Esophagus muscularis mucosa (tissue), 4 donors: ENCODE measurements at regions not wholly inside any gene's neighbourhood (a gene's known extent, or its start where the extent isn't known, plus 50 kb on each side); places are given as distances from the start of the nearest gene placed in this dataset.
"Not testable (repeated sequence)": the region's sequence is repeated elsewhere in the genome, so short reads cannot be mapped to it uniquely, and the experiment has no call there.

Experiments used
- DNase-seq: peaks from one replicate; pipeline ENCODE4 v3.0.0-alpha.2; 2017; ENCODE audit errors: extremely low spot score
- H3K27ac ChIP-seq, 4 donors: fragments of 200-600 bp; sonication (generic); replicated peaks in 1 of 4; 1 replicate in 3 of 4; 2 replicates in 1 of 4; pipeline ENCODE4 v1.5.1; 2016 to 2019; ENCODE audit warnings: mild to moderate bottlenecking in 1 of 4
- H3K27me3 ChIP-seq, 4 donors: fragments of 200-600 bp; sonication (generic); one replicate each; pipeline versions ENCODE4 v1.5.1 to v1.6.0; 2016 to 2019
- H3K36me3 ChIP-seq, 4 donors: fragments of 200-600 bp; sonication (generic); one replicate each; pipeline ENCODE4 v1.5.1; 2016 to 2019
- H3K4me1 ChIP-seq, 4 donors: fragments of 200-600 bp; sonication (generic); one replicate each; pipeline ENCODE4 v1.5.1; 2016 to 2019
- H3K4me3 ChIP-seq, 4 donors: fragments of 200-600 bp; sonication (generic); 1 replicate in 2 of 4; 2 replicates in 2 of 4; pipeline ENCODE4 v1.5.1; 2016 to 2019; ENCODE audit warnings: mild to moderate bottlenecking in 4 of 4, moderate library complexity in 1 of 4
- H3K9me3 ChIP-seq, 4 donors: fragments of 200-600 bp; sonication (generic); 1 replicate in 3 of 4; 2 replicates in 1 of 4; pipeline ENCODE4 v1.5.1; 2016 to 2019
- CTCF ChIP-seq, 3 experiments: fragments of 200-600 bp in 2 of 3; fragments of 450-650 bp in 1 of 3; sonication (generic) in 2 of 3; IDR thresholded peaks; one replicate each; pipeline ENCODE4 v1.5.1; 2017 to 2019; ENCODE audit warnings: antibody characterized with exemption in 3 of 3, mild to moderate bottlenecking in 2 of 3, moderate library complexity in 1 of 3
- EP300 ChIP-seq: sonication (generic); formaldehyde crosslinking; IDR thresholded peaks from one replicate; pipeline ENCODE4 v1.6.1; 2017; ENCODE audit warnings: antibody characterized with exemption
- POLR2A ChIP-seq: fragments of 450-650 bp; IDR thresholded peaks from one replicate; pipeline ENCODE4 v1.6.1; 2017; ENCODE audit warnings: antibody characterized with exemption, moderate library complexity, mild to moderate bottlenecking, low read depth
- POLR2AphosphoS5 ChIP-seq, 2 donors: sonication (generic); formaldehyde crosslinking; IDR thresholded peaks; one replicate each; pipeline ENCODE4 v1.6.1; 2017; ENCODE audit warnings: antibody characterized with exemption in 2 of 2
- WGBS: methylation state at CpG from one replicate; pipeline ENCODE4 v1.1.5; 2018; 5-methylcytosine and 5-hydroxymethylcytosine counted together
- intact Hi-C: fragments of 100-400 bp; cut with DNase I; formaldehyde crosslinking; loops from one replicate; pipeline ENCODE4 v1.15.1; 2023

DNA sequence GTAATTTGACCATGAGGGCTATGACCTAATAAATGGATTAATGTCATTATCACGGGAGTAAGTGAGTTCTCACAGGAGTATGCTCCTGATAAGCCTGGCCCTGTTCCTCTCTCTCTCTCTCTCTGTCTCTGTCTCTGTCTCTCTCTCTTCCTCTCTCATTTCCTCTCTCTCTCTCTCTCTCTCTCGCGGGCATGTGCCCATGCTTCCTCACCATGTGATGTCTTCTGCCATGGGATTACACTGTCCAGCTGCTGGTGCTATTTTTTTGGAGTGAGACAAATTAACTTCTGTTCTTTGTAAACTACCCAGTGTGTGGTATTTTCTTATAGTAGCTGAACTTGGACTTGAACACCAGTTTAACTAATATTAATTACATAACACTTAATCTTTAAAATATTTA, 374.3 kb upstream of the GJE1 start:
- H3K27ac ChIP-seq: no peak overlapping the region
- no peaks in the 10 kb centered on the region for H3K36me3 ChIP-seq
- DNase-seq: no peak
- no peaks in the 10 kb centered on the region for H3K9me3 ChIP-seq
- intact Hi-C loops: no loop called here
- H3K4me1 ChIP-seq: no peaks in the 10 kb centered on the region
- no peaks in the 10 kb centered on the region for H3K27me3 ChIP-seq
- TF ChIP-seq POLR2AphosphoS5 (IDR thresholded peaks at IDR 0.05) (no peak), EP300 (no peak), POLR2A (no peak), CTCF (IDR thresholded peaks at IDR 0.05) (no peak)
- H3K4me3 ChIP-seq: no peak overlapping the region
- WGBS: 65% methylated on average over 3 of the region's 3 CpGs

DNA sequence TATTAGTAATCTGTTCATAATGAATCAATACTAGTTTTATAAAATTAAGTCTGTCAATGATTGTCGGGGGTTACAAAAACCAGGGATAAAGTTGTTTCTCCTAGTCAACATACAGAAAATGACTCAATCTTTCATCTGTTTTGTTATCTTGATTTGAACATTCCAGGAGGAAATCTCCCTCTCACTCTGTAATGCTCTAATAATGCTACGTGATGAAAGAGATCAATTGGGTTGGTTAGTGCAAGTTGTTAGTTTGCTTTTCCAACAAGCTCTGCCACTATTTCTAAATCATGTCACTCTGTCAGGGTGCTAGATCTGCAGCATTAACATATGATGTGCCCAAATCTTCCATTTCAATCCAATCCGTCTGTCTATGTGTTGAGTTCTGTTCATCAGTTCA, 379.5 kb upstream of the GJE1 start:
- no peak for DNase-seq
- intact Hi-C loops: no loop called here
- Histone ChIP-seq H3K36me3 (no peaks in the 10 kb centered on the region), H3K4me1 (no peaks in the 10 kb centered on the region), H3K27me3 (no peaks in the 10 kb centered on the region), H3K9me3 (no peaks in the 10 kb centered on the region), H3K4me3 (no peak overlapping the region), H3K27ac (no peak overlapping the region)
- TF ChIP-seq POLR2AphosphoS5 (IDR thresholded peaks at IDR 0.05) (no peak), POLR2A (no peak), CTCF (IDR thresholded peaks at IDR 0.05) (no peak)
- 93% methylated on average over 3 of the region's 3 CpGs for WGBS

GRCh38 chr6:141752677-141753076, 380.0 kb upstream of the GJE1 start:
- Histone ChIP-seq H3K4me3 (no peak overlapping the region), H3K27me3 (no peaks in the 10 kb centered on the region), H3K4me1 (no peaks in the 10 kb centered on the region), H3K9me3 (no peaks in the 10 kb centered on the region), H3K36me3 (no peaks in the 10 kb centered on the region), H3K27ac (no peak overlapping the region)
- TF ChIP-seq EP300 (no peak), POLR2AphosphoS5 (IDR thresholded peaks at IDR 0.05) (no peak), POLR2A (no peak), CTCF (IDR thresholded peaks at IDR 0.05) (no peak)
- no peak for DNase-seq
- intact Hi-C loops: no loop called here
- WGBS: 80% methylated on average over 1 of the region's 1 CpG

GRCh38 chr6:141746324-141746723, 386.4 kb upstream of the GJE1 start:
- H3K4me3 ChIP-seq, H3K27me3 ChIP-seq, H3K36me3 ChIP-seq, H3K4me1 ChIP-seq, H3K27ac ChIP-seq, H3K9me3 ChIP-seq, intact Hi-C loops, DNase-seq: not testable (repeated sequence)
- whole genome bisulfite sequencing: 83% methylated on average over 3 of the region's 7 CpGs

GRCh38 chr6:141744971-141745370, 387.8 kb upstream of the GJE1 start:
- H3K36me3 ChIP-seq: no peaks in the 10 kb centered on the region
- H3K4me3 ChIP-seq: no peak overlapping the region
- no peak for DNase-seq
- 54% methylated on average over 3 of the region's 3 CpGs for WGBS
- H3K27ac ChIP-seq: no peak overlapping the region
- TF ChIP-seq CTCF (IDR thresholded peaks at IDR 0.05) (no peak), POLR2AphosphoS5 (IDR thresholded peaks at IDR 0.05) (no peak), POLR2A (no peak), EP300 (no peak)
- H3K9me3 ChIP-seq: no peaks in the 10 kb centered on the region
- no peaks in the 10 kb centered on the region for H3K4me1 ChIP-seq
- H3K27me3 ChIP-seq: no peaks in the 10 kb centered on the region
- intact Hi-C loops: no loop called here
